Activated T-cell treated with anti-CD3 and anti-CD28 coated beads for 48 hours (primary cell): ENCODE measurements at regions not wholly inside any gene's neighbourhood (a gene's known extent, or its start where the extent isn't known, plus 50 kb on each side); places are given as distances from the start of the nearest gene placed in this dataset.

Experiments used
- DNase-seq: peaks from one replicate; pipeline ENCODE4 v3.0.0-alpha.2; 2020; ENCODE audit warnings: low read depth

DNA sequence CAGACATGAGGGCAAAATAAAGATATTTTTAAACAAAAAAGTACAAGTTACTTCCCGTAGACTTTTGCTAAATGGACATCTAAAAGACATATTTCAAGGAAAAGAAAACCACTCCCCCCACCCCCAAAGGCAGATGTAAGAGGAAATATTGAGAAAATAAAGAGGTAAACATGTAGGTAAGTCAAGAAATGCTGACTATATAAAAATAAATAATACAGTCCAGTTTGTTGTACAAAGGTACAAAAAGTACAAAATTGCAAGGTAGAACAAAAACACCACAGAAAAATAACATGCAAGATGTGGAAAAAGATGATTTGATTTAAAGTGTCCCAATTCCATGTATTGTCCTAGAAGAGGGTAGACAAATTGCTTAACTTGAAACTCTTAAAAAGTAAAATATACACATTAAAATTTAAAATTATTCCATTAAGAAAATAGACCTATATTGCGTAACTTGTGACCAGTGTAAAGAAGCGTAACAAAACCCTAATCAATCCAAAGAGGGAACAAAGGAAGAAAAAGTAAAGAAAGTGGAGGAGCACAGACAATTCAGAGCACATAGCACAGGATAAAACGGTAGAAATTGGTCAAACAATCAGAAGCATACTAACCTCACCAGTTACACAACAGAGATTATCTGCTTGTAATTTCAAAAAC, 58.4 kb upstream of the FAM216B start:
- DNase-seq = no peak

DNA sequence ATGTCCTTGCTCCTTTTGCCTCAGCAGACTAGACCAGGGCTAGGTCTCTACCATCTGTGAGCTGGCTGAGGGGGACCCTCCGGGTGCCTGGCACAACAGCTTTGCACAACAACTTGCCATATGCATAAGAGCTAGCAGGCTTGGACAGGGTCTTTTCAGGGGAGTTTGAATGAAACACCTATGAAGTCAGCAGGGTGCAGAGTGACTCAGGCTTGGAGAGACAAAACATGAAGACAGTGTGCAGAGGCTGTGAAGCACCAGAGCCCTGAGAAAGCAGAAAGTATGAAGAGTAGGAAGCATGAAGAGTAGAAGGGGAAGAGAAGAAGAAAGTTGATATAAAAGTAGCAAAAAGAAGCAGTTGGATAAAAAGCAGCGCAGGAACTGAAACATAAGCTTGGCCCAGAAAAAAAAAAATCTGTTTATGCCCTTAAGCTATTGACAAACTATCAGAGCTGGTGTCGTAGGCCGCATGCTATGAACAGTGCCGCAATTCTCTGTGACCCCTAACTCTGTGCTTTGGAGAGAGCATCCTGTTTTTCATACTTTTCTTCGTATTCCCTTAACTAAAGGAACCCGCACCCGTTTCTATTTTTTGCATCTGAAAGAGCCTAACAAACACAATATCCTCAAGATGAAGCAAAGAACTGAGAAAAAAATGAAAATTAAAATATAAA, 52.7 kb upstream of the FAM216B start:
- no peak for DNase-seq

DNA sequence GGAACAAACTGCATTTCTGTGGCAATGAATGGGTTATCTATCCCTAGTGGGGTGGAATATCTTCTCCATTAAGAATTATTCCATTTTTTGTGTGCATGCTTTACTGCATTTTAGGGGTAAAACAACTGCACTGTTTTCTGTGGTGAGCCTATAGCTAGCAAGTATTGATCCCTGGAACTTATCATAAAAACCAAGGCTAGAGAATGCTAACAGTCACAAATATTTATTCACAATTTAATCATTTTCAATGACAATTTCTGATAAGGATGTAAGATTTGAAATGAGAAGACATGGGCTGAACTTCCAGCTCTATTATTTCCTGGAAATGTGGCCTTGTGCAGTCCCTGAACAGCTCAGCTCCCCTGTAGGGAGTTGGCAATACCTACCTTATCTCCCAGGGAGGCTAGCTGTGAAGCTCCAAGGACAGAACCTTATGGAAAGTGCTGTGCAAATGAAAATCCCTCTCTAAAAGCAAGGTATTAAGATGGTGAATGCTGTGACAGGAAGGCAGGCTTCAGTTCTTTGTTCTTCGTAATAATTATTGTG, 51.5 kb upstream of the FAM216B start:
- no peak for DNase-seq
